GM13976 (cell line): ENCODE measurements at regions not wholly inside any gene's neighbourhood (a gene's known extent, or its start where the extent isn't known, plus 50 kb on each side); places are given as distances from the start of the nearest gene placed in this dataset.

Experiments
- DNase-seq: peaks from one replicate; pipeline ENCODE4 v3.0.0; 2012; ENCODE audit warnings: low spot score
- in situ Hi-C: fragments of 300-500 bp; cut with MboI; formaldehyde crosslinking; loops from one replicate; pipeline ENCODE4 v1.12.0; 2022; ENCODE audit warnings: low sequenced_read_pairs, mixed read lengths, inconsistent platforms; ENCODE audit not compliant: unreplicated experiment
- TF ChIP-seq, protein P1 (sequence below): IDR thresholded peaks from 2 replicates; pipeline ENCODE4 v1.5.1; 2012; ENCODE audit warnings: borderline replicate concordance, mild to moderate bottlenecking; ENCODE audit not compliant: insufficient read depth; ENCODE audit errors: extremely low read depth, missing control alignments, control extremely low read depth

DNA sequence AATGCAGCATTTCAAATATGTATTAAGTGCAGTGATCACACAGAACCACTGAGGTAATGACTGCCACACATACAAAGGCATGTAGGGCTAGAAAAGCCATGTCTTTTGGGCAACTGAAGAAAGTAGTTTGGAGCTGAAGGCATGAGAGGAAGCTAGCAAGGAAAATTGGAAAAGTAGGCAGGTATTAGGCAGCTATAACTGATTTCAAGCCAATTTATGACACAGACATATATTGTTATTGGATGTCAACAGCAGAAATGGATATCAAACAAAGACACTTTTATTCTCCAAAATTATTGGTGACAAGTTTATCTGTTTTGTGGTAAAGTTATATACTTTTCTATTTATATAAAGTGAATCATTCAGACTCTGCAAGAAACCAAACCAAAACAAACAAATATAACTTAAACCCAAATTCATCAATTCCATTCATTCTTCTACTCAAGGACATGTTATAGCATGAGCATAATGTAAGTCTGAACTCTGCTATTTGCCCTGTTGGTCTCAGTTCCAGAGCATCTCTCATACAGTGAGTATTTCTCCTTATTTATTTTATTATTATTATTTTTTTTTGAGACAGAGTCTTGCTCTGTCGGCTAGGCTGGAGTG is 307.4 kb upstream of the COL8A1 start:
- TF ChIP-seq, protein P1, sequence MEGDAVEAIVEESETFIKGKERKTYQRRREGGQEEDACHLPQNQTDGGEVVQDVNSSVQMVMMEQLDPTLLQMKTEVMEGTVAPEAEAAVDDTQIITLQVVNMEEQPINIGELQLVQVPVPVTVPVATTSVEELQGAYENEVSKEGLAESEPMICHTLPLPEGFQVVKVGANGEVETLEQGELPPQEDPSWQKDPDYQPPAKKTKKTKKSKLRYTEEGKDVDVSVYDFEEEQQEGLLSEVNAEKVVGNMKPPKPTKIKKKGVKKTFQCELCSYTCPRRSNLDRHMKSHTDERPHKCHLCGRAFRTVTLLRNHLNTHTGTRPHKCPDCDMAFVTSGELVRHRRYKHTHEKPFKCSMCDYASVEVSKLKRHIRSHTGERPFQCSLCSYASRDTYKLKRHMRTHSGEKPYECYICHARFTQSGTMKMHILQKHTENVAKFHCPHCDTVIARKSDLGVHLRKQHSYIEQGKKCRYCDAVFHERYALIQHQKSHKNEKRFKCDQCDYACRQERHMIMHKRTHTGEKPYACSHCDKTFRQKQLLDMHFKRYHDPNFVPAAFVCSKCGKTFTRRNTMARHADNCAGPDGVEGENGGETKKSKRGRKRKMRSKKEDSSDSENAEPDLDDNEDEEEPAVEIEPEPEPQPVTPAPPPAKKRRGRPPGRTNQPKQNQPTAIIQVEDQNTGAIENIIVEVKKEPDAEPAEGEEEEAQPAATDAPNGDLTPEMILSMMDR: no peak
- in situ Hi-C loops: no loop called here
- no peak for DNase-seq

DNA sequence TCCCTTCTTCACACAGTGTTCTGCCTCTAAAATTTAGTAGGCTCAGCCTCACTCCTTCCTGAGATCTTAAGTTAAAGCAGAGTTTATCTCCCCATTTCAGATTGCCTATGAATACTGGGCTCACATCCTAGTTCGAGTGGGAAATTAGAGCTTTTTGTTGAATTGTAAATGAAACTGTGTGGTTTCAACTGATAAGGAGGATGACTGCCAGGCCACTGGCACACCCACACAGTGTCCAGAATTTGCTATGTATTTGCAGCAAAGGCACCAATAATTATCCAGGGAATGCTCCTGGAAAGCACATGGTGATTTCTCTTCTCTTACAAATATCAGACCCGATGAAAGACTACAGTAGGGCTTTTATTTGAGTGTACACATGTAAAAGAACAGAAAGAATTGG is 308.1 kb upstream of the COL8A1 start:
- in situ Hi-C loops: no loop called here
- no peak for DNase-seq

DNA sequence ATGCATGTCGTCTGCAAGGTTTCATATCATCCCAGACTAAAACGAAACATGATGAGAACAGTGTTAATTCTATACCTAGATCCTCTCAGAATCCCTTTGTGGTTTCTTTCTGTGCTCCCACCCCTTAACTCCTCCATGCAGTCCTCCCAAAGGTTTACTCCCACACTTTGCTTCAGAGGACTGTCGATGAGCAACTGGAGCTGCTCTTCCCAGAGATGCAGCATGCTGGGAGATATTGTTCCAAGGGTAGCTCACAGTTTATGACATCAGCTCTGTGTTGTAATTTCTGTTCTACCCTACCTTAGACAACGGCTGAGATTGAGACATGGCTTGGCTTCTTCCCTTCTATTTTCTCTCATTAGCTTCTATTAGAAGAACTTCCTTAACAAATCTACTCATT is 313.0 kb upstream of the COL8A1 start:
- no peak for DNase-seq
- in situ Hi-C loops: no loop called here
- TF ChIP-seq, protein P1: no peak

More for the DNA sequence above, 308.1 kb upstream of the COL8A1 start:
- TF ChIP-seq, protein P1: no peak

DNA sequence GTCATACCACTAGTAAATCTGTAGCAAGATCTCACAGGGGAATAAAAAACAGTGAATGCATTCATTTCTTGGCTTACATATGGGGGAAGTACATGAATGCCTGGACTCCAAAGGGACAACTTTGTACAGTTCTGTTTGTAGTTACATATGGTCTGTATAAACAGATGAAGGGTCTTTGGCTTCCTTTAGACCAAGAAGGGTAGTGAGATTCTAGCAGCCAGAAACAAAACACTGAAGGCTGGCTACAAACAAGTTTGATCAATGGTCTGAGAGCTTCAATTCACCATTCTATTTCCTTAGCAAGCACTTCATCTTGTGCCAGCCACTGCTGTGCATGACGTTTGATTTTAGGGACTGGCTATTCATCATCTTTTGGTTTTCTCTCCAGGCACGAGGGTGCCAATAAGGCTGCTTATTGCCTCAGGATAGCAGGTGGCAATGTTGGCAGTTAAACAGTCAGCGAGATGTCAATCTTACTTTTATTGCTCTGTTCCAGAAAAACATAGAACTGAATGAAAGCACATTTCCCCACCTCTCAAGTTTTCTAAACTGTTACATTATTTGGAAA is 313.7 kb upstream of the COL8A1 start:
- TF ChIP-seq, protein P1: no peak
- DNase-seq: no peak
- in situ Hi-C loops: no loop called here

DNA sequence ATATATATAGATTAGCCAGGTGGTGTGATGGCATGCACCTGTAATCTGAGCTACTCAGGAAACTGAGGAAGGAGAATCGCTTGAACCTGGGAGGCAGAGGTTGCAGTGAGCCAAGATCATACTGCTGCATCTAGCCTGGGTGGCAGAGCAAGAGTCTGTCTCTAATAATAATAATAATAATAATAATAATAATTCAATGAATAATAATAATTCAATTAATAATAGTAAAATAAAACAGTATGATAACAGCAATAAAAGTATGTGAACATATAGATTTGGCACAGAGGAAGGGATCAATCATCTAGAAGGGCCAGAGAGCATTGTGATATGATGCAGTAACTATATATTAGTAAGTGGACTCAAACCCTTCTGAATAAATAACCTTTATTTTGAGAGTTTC is 314.5 kb upstream of the COL8A1 start:
- no peak for DNase-seq
- in situ Hi-C loops: no loop called here
- TF ChIP-seq, protein P1: no peak

DNA sequence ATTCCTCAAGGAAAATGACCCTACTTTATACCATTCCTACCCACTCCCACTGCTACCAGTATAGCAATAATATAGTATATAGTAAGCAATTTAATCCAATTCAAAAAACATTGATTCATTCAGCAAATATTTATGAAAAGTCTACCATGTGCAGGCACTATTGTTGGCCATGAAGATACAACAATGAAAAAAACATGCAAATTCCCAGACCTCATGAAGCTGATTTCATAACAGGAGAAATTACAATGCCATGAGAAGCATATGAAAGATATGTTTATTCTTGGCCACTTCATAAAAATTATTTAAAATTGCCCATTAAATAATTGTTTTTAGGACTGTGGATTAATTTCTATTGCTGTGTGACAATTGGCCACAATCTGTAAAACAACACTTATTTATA is 315.8 kb upstream of the COL8A1 start:
- in situ Hi-C loops: no loop called here
- no peak for DNase-seq
- TF ChIP-seq, protein P1: no peak
